ENCODE measurements at regions not wholly inside any gene's neighbourhood (a gene's known extent, or its start where the extent isn't known, plus 50 kb on each side); places are given as distances from the start of the nearest gene placed in this dataset.

DNA sequence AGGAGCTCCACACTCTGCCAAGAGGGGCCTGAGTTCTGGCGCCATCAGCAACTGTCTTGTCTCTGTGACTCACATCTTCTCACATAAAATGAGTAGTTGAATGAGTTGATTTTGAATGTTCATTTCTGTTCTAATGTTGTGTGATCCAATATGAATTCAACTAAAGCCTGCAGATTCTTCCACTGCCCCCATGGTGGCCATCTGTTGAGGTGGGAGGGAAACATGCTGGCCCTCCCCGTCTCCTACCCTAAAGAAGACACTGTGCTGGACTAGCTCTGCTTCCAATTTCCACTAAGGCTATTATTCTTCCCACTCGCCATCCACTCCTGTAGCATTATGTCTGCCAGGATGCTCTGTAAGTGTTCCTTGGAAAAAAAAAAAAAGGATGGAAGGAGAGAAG is 555.6 kb upstream of the LARGE1 start:
- no peak for TF ChIP-seq ZNF782 (CRISPR knock-in tag; IDR thresholded peaks at IDR 0.05; ENCODE audit: borderline replicate concordance)
- no peak for TF ChIP-seq MAZ (IDR thresholded peaks at IDR 0.05; ENCODE audit: borderline replicate concordance, low read depth, low read length)
- no peak for TF ChIP-seq MAZ (CRISPR knock-in tag; IDR thresholded peaks at IDR 0.05; ENCODE audit: low read depth)
- no peak for TF ChIP-seq RAD51 (IDR thresholded peaks at IDR 0.05; ENCODE audit: borderline replicate concordance)
- no peak for TF ChIP-seq CBFB (CRISPR knock-in tag; IDR thresholded peaks at IDR 0.05)

All from HepG2 (cell line).